ENCODE measurements at regions not wholly inside any gene's neighbourhood (a gene's known extent, or its start where the extent isn't known, plus 50 kb on each side); places are given as distances from the start of the nearest gene placed in this dataset.
"Not testable (repeated sequence)": the region's sequence is repeated elsewhere in the genome, so short reads cannot be mapped to it uniquely, and the experiment has no call there.

DNA sequence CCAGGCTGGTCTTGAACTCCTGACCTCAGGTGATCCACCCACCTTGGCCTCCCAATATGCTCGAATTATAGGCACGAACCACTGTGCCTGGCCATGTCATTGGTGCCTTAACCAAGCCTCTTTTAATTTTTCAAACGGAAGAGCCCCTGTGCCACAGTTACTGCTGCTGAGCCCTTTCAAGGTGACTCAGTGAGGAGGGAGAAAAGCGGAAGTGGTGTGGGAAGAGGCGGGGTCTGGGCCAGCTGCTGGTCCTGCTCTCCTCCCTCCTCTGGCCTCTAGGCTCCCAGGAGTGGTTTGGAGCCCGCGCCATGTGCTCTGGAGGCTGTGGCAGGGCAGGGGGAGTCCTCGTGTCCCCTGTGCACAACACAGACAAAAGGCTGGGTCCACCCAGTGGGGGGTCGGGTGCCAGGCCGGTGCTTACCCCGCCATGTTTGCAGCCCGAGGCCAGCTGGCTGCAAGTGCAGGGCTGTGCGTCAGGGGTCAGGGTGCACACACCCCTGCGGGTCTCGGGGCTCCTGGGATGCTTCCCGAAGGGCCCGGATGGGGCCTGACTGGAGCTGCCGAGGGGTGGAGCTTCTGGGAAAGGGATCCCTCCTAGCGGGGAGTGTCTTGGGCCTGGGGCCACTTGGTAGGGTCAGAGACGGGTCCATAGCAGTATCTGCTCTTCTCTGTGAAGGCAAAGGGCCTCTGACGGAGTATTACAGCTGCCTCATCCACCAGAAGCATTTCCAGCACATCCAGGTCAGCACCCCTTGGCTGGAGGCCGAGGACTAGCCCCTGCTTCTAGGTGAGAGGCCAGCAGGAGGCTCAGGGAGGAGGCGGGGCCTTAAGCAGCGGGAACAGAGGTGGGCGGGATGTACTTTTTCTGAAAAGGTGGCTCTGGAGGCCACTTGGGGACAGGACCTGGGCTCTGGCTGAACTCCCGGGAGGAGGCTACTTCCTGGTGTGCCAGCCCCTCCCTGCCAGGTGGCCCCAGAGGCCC, 100.4 kb upstream of the CCZ1B start:
- H3K9ac ChIP-seq (ENCODE audit: low read depth in 1 of 2, low read length in 2 of 2); H3K9me3 ChIP-seq (ENCODE audit: control insufficient read depth in 2 of 2, low read length in 2 of 2); H3K4me1 ChIP-seq (ENCODE audit: control insufficient read depth in 2 of 2, insufficient read depth in 2 of 2, low read length in 2 of 2); H3K4me3 ChIP-seq (ENCODE audit: low read length in 2 of 2); H3K27me3 ChIP-seq (ENCODE audit: control insufficient read depth in 2 of 2, insufficient read depth in 2 of 2, low read length in 2 of 2); H3K36me3 ChIP-seq (ENCODE audit: control insufficient read depth in 2 of 2, insufficient read depth in 2 of 2, low read length in 2 of 2): not testable (repeated sequence)
- peak overlapping the region; percentile 23 to 74 for H3K27ac ChIP-seq (ENCODE audit: low read depth in 2 of 2, low read length in 2 of 2)

DNA sequence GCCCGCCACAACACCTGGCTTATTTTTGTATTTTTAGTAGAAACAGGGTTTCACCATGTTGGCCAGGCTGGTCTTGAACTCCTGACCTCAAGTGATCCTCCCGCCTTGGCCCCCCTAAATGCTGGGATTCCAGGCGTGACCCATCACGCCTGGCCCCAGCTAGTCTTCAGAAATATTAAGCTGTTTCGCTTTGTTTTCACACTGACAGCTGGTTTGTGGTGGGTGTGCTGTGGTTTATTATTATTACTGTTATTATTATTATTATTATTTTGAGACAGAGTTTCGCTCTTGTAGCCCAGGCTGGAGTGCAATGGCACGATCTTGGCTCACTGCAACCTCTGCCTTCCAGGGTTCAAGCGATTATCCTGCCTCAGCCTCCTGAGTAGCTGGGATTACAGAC, 101.6 kb upstream of the CCZ1B start:
- H3K4me3 ChIP-seq (ENCODE audit: low read length in 2 of 2); H3K9me3 ChIP-seq (ENCODE audit: control insufficient read depth in 2 of 2, low read length in 2 of 2); H3K27me3 ChIP-seq (ENCODE audit: control insufficient read depth in 2 of 2, insufficient read depth in 2 of 2, low read length in 2 of 2); H3K36me3 ChIP-seq (ENCODE audit: control insufficient read depth in 2 of 2, insufficient read depth in 2 of 2, low read length in 2 of 2); H3K27ac ChIP-seq (ENCODE audit: low read depth in 2 of 2, low read length in 2 of 2); H3K9ac ChIP-seq (ENCODE audit: low read depth in 1 of 2, low read length in 2 of 2); H3K4me1 ChIP-seq (ENCODE audit: control insufficient read depth in 2 of 2, insufficient read depth in 2 of 2, low read length in 2 of 2): not testable (repeated sequence)

- not testable (repeated sequence) for H3K9ac ChIP-seq (ENCODE audit: low read depth in 1 of 2, low read length in 2 of 2); H3K9me3 ChIP-seq (ENCODE audit: control insufficient read depth in 2 of 2, low read length in 2 of 2); H3K4me3 ChIP-seq (ENCODE audit: low read length in 2 of 2); H3K4me1 ChIP-seq (ENCODE audit: control insufficient read depth in 2 of 2, insufficient read depth in 2 of 2, low read length in 2 of 2); H3K27me3 ChIP-seq (ENCODE audit: control insufficient read depth in 2 of 2, insufficient read depth in 2 of 2, low read length in 2 of 2); H3K27ac ChIP-seq (ENCODE audit: low read depth in 2 of 2, low read length in 2 of 2); H3K36me3 ChIP-seq (ENCODE audit: control insufficient read depth in 2 of 2, insufficient read depth in 2 of 2, low read length in 2 of 2)
These were observed 103.5 kb upstream of the CCZ1B start for GRCh38 chr7:6929588-6929987.

DNA sequence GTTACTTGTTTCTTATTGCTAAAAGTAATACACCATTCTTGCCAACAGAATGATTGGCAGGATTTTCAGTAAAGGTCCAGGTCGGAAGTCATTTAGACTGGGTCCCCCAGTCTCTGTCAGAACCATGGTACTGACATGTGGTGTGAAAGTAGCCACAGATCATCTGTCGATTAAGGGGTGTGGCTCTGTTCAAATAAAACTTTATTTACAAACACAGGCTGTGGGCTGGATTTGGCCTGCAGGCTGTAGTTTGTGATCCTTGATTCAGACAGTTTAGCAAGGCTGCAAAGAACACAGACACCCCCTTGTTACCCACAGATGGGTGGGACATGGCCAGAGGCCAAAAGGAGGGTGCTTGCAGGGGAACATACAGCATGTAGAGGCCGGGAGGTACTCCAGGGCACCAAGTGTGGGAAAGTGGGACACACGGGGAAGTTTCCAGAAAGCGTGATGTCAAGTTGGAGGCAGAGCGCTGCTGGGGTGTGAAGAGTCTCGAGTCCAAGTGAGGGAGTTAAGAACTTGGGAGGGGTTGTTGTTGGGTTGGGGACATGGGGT, 104.1 kb upstream of the CCZ1B start:
- not testable (repeated sequence) for H3K9ac ChIP-seq (ENCODE audit: low read depth in 1 of 2, low read length in 2 of 2); H3K4me1 ChIP-seq (ENCODE audit: control insufficient read depth in 2 of 2, insufficient read depth in 2 of 2, low read length in 2 of 2); H3K27ac ChIP-seq (ENCODE audit: low read depth in 2 of 2, low read length in 2 of 2); H3K27me3 ChIP-seq (ENCODE audit: control insufficient read depth in 2 of 2, insufficient read depth in 2 of 2, low read length in 2 of 2); H3K9me3 ChIP-seq (ENCODE audit: control insufficient read depth in 2 of 2, low read length in 2 of 2); H3K4me3 ChIP-seq (ENCODE audit: low read length in 2 of 2); H3K36me3 ChIP-seq (ENCODE audit: control insufficient read depth in 2 of 2, insufficient read depth in 2 of 2, low read length in 2 of 2)

DNA sequence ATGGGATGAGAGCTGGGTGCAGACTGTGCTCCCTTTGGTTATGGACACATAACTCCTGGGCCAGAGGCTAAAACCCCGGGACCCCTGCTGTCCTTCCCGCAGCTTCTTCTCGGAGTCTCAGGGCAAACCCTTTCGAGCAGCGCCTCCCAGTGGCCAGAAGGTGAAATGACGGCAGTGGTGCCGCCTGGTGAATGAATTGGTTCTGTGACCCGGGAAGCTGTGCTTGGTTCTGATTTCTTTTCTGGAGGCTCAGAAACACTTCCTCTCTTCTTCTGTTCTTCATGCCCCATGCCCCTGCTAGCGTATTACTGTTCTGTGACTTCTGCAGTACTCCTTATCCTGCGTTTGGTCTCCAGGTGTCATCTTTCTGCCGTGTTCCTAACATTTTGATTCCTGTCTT, 104.7 kb upstream of the CCZ1B start:
- H3K4me1 ChIP-seq (ENCODE audit: control insufficient read depth in 2 of 2, insufficient read depth in 2 of 2, low read length in 2 of 2); H3K27me3 ChIP-seq (ENCODE audit: control insufficient read depth in 2 of 2, insufficient read depth in 2 of 2, low read length in 2 of 2); H3K27ac ChIP-seq (ENCODE audit: low read depth in 2 of 2, low read length in 2 of 2); H3K9me3 ChIP-seq (ENCODE audit: control insufficient read depth in 2 of 2, low read length in 2 of 2); H3K4me3 ChIP-seq (ENCODE audit: low read length in 2 of 2); H3K36me3 ChIP-seq (ENCODE audit: control insufficient read depth in 2 of 2, insufficient read depth in 2 of 2, low read length in 2 of 2): not testable (repeated sequence)
- H3K9ac ChIP-seq (ENCODE audit: low read depth in 1 of 2, low read length in 2 of 2) = peak overlapping the region in 1 of 2 donors; percentile 41

DNA sequence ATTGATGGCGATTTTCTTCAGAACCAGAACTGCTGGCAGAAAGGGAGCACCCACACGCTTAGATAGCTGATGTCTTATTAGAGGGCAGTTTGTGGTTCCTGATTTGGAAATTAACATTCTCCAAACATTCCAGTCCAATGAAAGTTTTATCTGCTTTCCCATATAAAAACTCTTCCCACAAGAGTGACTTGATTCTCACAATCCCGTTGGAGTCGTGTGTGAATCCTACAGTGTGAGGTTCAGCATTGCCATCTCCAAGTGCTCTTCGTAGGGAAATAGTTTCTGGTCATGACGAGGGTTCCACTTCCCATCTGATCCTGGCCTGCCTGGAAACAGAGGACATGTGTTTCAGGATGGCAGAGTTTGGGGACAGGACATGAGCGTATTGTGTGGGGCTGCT, 105.4 kb upstream of the CCZ1B start:
- H3K27me3 ChIP-seq (ENCODE audit: control insufficient read depth in 2 of 2, insufficient read depth in 2 of 2, low read length in 2 of 2); H3K9me3 ChIP-seq (ENCODE audit: control insufficient read depth in 2 of 2, low read length in 2 of 2); H3K27ac ChIP-seq (ENCODE audit: low read depth in 2 of 2, low read length in 2 of 2); H3K36me3 ChIP-seq (ENCODE audit: control insufficient read depth in 2 of 2, insufficient read depth in 2 of 2, low read length in 2 of 2); H3K4me1 ChIP-seq (ENCODE audit: control insufficient read depth in 2 of 2, insufficient read depth in 2 of 2, low read length in 2 of 2); H3K4me3 ChIP-seq (ENCODE audit: low read length in 2 of 2); H3K9ac ChIP-seq (ENCODE audit: low read depth in 1 of 2, low read length in 2 of 2): not testable (repeated sequence)

DNA sequence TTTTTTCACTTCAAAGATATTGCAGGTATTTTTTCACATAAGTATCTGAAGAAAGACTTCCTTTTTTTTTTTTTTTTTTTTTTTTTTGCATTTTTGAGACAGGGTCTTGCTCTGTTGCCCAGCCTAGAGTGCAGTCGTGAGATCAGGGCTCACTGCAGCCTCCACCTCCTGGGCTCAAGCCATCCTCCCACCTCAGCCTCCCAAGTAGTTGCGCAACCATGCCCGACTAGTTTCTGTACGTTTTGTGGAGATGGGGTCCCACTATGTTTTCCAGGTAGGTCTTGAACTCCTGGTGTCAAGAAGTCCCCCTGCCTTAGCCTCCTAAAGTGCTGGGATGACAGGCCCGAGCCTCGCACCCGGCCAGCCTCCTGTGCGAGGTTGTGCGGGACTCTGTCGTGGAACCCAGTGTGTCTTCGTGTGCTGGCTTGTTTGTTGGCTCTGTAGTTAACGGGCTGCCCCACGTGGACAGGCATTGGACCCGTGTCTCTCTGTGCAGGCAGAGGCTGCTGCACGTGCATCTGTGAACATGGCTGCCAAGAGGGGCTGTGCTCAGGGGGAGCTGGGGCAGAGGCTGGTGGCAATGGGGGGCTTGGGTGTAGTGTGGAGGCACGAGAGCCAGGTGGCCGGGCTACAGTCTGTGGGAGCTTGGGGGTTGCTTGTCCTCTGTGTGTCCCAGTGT, 108.0 kb upstream of the CCZ1B start:
- not testable (repeated sequence) for H3K4me1 ChIP-seq (ENCODE audit: control insufficient read depth in 2 of 2, insufficient read depth in 2 of 2, low read length in 2 of 2); H3K27ac ChIP-seq (ENCODE audit: low read depth in 2 of 2, low read length in 2 of 2); H3K9ac ChIP-seq (ENCODE audit: low read depth in 1 of 2, low read length in 2 of 2); H3K36me3 ChIP-seq (ENCODE audit: control insufficient read depth in 2 of 2, insufficient read depth in 2 of 2, low read length in 2 of 2); H3K4me3 ChIP-seq (ENCODE audit: low read length in 2 of 2); H3K27me3 ChIP-seq (ENCODE audit: control insufficient read depth in 2 of 2, insufficient read depth in 2 of 2, low read length in 2 of 2); H3K9me3 ChIP-seq (ENCODE audit: control insufficient read depth in 2 of 2, low read length in 2 of 2)

DNA sequence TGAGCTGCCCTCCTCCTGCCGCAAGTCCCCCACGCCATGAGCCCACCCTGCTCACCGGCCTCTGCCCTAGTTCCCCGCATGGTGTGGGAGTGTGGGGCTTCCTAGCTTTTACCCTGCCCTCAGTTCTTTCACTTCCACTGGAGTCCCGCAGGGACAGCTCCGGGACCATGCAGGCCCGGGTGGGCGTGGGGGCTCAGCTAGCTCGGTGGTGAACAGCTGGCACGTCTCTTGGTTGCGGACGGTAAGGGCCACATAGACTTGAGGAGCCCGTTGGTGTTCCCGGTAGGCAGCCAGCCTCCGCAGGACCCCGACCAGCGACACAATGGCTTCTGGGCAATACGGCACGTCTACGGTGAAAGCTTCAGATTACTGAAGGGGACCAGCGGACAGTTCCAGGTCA, 108.9 kb upstream of the CCZ1B start:
- Histone ChIP-seq H3K4me3 (ENCODE audit: low read length in 2 of 2) (no peak overlapping the region), H3K4me1 (ENCODE audit: control insufficient read depth in 2 of 2, insufficient read depth in 2 of 2, low read length in 2 of 2) (no peaks in the 10 kb centered on the region), H3K27ac (ENCODE audit: low read depth in 2 of 2, low read length in 2 of 2) (no peak overlapping the region), H3K36me3 (ENCODE audit: control insufficient read depth in 2 of 2, insufficient read depth in 2 of 2, low read length in 2 of 2) (no peaks in the 10 kb centered on the region), H3K9ac (ENCODE audit: low read depth in 1 of 2, low read length in 2 of 2) (no peak overlapping the region), H3K9me3 (ENCODE audit: control insufficient read depth in 2 of 2, low read length in 2 of 2) (no peaks in the 10 kb centered on the region), H3K27me3 (ENCODE audit: control insufficient read depth in 2 of 2, insufficient read depth in 2 of 2, low read length in 2 of 2) (no peaks in the 10 kb centered on the region)

DNA sequence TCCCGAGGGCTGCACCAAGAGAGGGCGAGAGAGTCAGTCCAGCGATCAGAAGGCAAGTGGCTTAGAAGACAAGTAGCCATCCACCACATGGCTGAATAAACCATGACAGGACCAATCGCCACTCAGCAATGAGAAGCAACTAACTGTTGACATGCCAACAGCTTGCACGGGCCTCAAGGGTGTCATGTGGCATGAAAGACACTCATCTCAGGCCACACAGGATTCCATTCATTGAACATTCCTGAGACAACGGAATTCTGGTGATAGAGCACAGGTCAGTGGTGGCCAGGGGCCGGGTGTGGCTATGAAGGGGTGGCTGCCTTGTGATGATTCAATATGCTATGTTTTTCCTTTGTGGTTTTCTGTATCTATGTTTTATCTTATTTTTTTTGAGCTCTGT, 110.6 kb upstream of the CCZ1B start:
- H3K27ac ChIP-seq (ENCODE audit: low read depth in 2 of 2, low read length in 2 of 2); H3K4me1 ChIP-seq (ENCODE audit: control insufficient read depth in 2 of 2, insufficient read depth in 2 of 2, low read length in 2 of 2); H3K9me3 ChIP-seq (ENCODE audit: control insufficient read depth in 2 of 2, low read length in 2 of 2); H3K4me3 ChIP-seq (ENCODE audit: low read length in 2 of 2); H3K27me3 ChIP-seq (ENCODE audit: control insufficient read depth in 2 of 2, insufficient read depth in 2 of 2, low read length in 2 of 2); H3K36me3 ChIP-seq (ENCODE audit: control insufficient read depth in 2 of 2, insufficient read depth in 2 of 2, low read length in 2 of 2); H3K9ac ChIP-seq (ENCODE audit: low read depth in 1 of 2, low read length in 2 of 2): not testable (repeated sequence)

GRCh38 chr7:6937746-6938145, 111.7 kb upstream of the CCZ1B start:
- H3K4me3 ChIP-seq (ENCODE audit: low read length in 2 of 2); H3K9me3 ChIP-seq (ENCODE audit: control insufficient read depth in 2 of 2, low read length in 2 of 2); H3K9ac ChIP-seq (ENCODE audit: low read depth in 1 of 2, low read length in 2 of 2); H3K36me3 ChIP-seq (ENCODE audit: control insufficient read depth in 2 of 2, insufficient read depth in 2 of 2, low read length in 2 of 2); H3K27me3 ChIP-seq (ENCODE audit: control insufficient read depth in 2 of 2, insufficient read depth in 2 of 2, low read length in 2 of 2); H3K4me1 ChIP-seq (ENCODE audit: control insufficient read depth in 2 of 2, insufficient read depth in 2 of 2, low read length in 2 of 2); H3K27ac ChIP-seq (ENCODE audit: low read depth in 2 of 2, low read length in 2 of 2): not testable (repeated sequence)

All from mucosa of rectum (tissue), 2 donors.